ENCODE measurements at regions not wholly inside any gene's neighbourhood (a gene's known extent, or its start where the extent isn't known, plus 50 kb on each side); places are given as distances from the start of the nearest gene placed in this dataset.

GRCh38 chr12:85642288-85642687, 193.9 kb downstream of the RASSF9 start:
- no peak for DNase-seq

- DNase-seq = no peak
Measured at GRCh38 chr12:85642808-85643207, 193.4 kb downstream of the RASSF9 start.

DNA sequence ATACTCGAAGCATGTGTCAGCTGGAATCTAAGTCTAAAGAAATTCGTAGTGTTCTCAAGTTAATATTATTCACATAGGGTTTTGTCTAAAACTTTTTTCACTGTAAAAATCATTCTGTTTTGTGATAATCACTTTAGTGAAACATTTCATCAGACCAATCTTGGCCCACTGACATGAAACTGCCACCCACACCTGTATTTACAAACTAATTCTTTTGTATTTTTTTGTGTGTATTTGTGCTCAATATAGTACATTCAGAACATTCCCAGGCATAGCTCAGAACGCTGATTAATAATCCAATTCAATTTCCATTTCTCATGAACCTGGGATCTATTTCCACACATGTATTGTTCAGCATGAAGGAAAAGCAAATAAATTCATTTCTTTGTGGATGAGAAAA, 191.7 kb downstream of the RASSF9 start:
- DNase-seq = no peak

DNA sequence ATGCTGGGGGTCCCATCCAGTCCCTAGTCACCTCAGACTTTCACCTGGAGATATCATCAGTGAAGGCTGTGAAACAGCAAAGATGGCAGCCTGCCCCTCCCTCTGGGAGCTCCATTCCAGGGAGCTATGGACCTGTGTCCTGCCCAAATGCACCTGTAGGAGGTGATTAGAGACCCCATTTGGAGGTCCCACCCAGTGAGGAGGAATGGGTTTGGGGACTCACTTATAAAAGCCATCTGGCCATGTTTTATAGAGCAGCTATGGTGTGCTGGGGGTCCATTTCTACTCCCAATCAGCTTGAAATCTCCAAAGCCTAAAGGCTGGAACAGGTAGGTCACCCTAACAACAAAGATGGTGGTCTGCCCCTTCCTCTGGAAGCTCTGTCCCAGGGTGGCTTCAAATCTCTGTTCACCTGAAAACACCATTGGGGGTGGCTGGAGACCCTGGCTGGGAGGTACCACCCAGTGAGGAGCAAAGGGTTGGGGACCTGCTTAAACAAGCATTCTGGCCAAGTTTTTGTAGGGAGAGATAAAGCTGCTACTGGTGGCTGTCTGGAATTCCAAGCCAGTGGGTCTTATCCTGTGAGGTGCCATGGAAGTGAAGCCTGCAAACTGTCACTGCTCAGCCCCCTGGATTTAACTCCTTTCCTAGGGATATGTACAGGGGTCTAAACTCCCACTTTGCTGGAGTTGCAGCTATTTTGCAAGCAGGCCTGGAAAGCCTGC, 182.3 kb downstream of the RASSF9 start:
- DNase-seq = no peak

DNA sequence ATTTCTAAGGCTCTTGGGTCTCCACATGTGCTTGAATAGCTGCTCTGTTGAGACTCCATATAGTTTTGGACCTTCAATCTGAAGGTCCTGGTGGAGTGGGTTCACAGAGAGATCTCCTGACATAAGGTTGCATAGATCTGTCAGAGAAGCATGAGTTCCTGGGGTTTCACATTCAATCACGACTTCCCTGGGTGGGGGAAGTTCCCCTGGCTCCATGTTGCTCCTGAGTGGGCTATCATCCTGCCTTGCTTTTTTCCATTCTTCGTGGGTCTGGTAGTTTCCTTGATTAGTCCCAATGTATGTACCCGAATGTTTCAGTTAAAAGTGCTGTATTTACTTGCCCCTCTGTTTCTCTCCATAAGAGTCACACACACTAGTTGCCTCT, 181.8 kb downstream of the RASSF9 start:
- DNase-seq = no peak

- no peak for DNase-seq
Measured at GRCh38 chr12:85656561-85656960, 179.6 kb downstream of the RASSF9 start.

GRCh38 chr12:85657251-85657650, 179.0 kb downstream of the RASSF9 start:
- DNase-seq = no peak

GRCh38 chr12:85657836-85658630, 178.2 kb downstream of the RASSF9 start:
- DNase-seq = no peak

DNA sequence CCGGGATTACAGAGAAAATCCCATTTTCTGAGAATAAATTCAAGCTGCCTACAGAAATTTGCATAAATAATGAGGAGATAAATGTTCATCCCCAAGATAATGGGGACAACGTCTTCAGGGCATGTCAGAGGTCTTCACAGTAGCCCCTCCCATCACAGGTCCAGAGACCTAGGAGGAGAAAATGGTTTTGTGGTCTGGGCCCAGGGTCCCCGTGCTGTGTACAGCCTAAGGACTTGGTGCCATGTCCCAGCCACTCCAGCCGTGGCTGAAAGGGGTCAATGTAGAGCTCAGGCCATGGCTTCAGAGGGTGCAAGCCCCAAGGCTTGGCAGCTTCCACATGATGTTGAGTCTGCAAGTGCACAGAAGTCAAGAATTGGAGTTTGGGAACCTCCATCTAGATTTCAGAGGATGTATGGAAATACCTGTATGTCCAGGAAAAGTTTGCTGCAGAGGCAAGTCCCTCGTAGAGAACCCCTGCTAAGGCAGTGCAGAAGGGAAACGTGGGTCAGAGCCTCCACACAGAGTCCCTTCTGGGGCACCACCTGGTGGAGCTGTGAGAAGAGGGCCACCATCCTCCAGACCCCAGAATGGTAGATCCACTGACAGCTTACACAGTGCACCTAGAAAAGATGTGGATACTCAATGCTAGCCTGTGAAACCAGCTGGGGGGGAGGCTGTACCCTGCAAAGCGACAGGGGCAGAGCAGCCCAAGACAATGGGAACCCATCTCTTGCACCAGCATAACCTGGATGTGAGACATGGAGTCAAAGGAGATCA, 176.3 kb downstream of the RASSF9 start:
- DNase-seq = no peak

- DNase-seq = no peak
Measured at GRCh38 chr12:85661461-85662206, 174.6 kb downstream of the RASSF9 start.

DNA sequence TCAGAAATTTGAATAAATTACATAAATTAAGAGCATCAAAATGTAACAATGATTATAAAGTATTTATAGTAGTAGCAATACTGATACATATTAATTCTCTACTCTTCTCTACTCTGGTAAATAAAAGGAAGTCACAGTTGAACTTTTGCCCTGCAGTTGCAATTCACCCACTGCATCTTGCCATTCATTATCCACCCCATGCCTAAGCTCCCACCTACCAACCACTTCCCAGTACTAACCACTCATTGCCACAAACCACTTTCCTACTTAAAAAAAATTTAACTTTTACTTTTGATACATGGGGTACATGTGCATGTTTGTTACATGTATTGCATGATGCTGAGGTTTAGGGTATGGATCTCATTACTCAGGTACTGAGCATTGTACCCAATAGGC, 174.0 kb downstream of the RASSF9 start:
- DNase-seq = no peak

- DNase-seq = no peak
Measured at GRCh38 chr12:85663631-85664030, 172.6 kb downstream of the RASSF9 start.

DNA sequence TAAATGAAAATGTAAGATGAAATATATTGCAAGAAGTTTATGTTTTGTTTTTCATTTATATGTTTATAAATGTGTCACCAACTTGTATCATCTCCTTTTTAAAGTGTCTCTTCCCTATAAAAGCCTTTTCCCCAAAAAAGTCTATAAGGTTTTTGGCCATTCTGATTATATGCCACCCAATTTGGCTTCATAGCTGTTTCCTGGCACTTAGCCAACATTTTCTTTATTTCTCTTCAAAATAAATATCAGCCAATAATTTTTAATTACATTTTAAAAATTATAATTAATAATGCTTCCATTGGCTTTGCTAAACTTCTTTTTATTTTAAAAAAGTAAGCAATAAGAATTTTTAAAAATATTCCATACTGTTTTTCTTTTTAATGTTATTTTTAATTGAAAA, 171.8 kb downstream of the RASSF9 start:
- no peak for DNase-seq

GRCh38 chr12:85669911-85670310, 166.3 kb downstream of the RASSF9 start:
- no peak for DNase-seq

GRCh38 chr12:85672436-85672835, 163.8 kb downstream of the RASSF9 start:
- DNase-seq = no peak

DNA sequence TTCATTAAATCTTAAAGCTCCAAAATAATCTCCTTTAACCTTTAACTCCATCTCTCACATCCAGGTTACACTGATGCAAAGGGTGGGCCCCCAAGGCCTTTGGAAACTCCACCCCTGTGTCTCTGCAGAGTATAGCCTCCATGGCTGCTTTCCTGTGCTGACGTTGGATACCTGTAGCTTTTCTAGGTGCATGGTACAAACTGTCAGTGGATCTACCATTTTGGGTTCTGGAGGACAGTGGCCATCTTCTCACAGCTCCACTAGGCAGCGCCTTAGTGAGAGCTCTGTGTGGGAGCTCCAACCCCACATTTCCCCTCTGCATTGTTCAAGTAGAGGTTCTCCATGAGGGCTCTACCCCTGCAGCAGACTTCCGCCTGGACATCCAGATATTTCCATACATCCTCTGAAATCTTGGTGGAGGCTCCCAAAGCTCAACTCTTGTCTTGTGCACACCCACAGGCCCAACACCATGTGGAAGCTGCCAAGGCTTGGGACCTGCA, 162.2 kb downstream of the RASSF9 start:
- DNase-seq = no peak

GRCh38 chr12:85676816-85677749, 159.1 kb downstream of the RASSF9 start:
- DNase-seq = no peak

- no peak for DNase-seq
Measured at GRCh38 chr12:85679296-85679695, 156.9 kb downstream of the RASSF9 start.

GRCh38 chr12:85680881-85681280, 155.3 kb downstream of the RASSF9 start:
- DNase-seq = no peak

GRCh38 chr12:85681333-85681732, 154.9 kb downstream of the RASSF9 start:
- no peak for DNase-seq

DNA sequence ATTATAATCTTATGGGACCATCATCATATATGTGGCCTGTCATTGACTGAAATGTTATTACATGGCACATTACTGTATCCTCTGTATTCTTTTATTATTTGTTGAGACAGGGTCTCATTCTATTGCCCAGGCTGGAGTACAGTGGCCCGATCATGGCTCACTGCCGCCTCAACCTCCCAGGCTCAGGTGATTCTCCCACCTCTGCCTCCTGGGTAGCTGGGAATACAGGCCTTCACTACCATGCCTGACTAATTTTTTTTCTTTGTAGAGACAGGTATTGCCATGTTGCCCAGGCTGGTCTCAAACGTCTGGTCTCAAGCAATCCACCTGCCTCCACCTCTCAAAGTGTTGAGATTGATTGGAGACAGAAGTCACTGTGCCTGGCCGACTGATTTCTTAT, 153.2 kb downstream of the RASSF9 start:
- no peak for DNase-seq

DNA sequence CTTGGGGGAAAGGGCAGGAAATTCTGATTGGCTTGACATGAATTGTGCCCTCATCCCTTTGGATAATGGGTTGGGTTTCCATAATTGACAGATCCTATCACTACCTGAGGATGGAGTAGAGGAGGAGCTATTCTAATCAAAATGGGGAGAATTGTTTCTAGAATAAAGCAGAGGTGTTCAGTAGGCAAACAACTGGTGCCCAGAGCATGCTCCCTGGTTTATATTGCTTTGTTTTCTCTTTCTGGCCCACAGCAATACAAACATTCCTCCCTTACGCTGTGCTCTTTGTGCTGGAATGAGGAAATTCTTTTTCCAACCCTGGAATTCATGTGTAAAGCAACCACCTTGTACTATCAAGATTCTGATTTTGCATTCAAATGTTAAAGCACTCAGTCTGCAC, 147.4 kb downstream of the RASSF9 start:
- DNase-seq = no peak

Measured in NCI-H146 (cell line).